CD4-positive, alpha-beta T cell (primary cell): ENCODE measurements at regions not wholly inside any gene's neighbourhood (a gene's known extent, or its start where the extent isn't known, plus 50 kb on each side); places are given as distances from the start of the nearest gene placed in this dataset.
A peak's percentile ranks its signal among the peaks of the same experiment; 100 is the strongest.

Source experiments
- ATAC-seq: fragments of 200-7000 bp; cut with Tn5 transposase; one replicate; pipeline ENCODE4 v1.10.0; 2022; ENCODE audit warnings: mild to moderate bottlenecking; ENCODE audit not compliant: poor library complexity
- CTCF ChIA-PET: fragments of 350-600 bp; sonication (Branson Sonifier 250); formaldehyde crosslinking; loops from one replicate; lab custom pipeline; 2021; ENCODE audit warnings: antibody characterized with exemption, inconsistent platforms; lab: Charles Lee
- POLR2A ChIA-PET: fragments of 350-600 bp; sonication (Branson Sonifier 250); formaldehyde crosslinking; loops from one replicate; lab custom pipeline; 2021; ENCODE audit warnings: antibody characterized with exemption, inconsistent platforms; lab: Charles Lee
- DNase-seq, 14 experiments: peaks; one replicate each; pipeline ENCODE4 v3.0.0-alpha.2; 2013 to 2020; ENCODE audit warnings: mixed read lengths in 2 of 14
- H3K27ac ChIP-seq, 2 donors: one replicate each; pipeline versions ENCODE4 v1.5.1 to v1.7.0; 2013; ENCODE audit warnings: low read length in 2 of 2, low read depth in 1 of 2, mild to moderate bottlenecking in 1 of 2
- H3K27me3 ChIP-seq, 2 experiments: 1 replicate in 1 of 2; 2 replicates in 1 of 2; pipeline versions ENCODE4 v1.6.1 to v1.7.0; 2013; ENCODE audit warnings: low read length in 2 of 2, control low read depth in 1 of 2, mild to moderate bottlenecking in 1 of 2, moderate library complexity in 1 of 2; ENCODE audit not compliant: insufficient read depth in 2 of 2, control insufficient read depth in 1 of 2
- H3K36me3 ChIP-seq: one replicate; pipeline ENCODE4 v1.6.1; 2013; ENCODE audit warnings: low read length, control low read depth; ENCODE audit not compliant: insufficient read depth
- H3K4me1 ChIP-seq: one replicate; pipeline ENCODE4 v1.6.1; 2013; ENCODE audit warnings: low read length, control low read depth; ENCODE audit not compliant: insufficient read depth
- H3K4me3 ChIP-seq: one replicate; pipeline ENCODE4 v1.5.1; 2013; ENCODE audit warnings: mild to moderate bottlenecking, low read length, moderate library complexity
- H3K9me3 ChIP-seq, 2 experiments: 1 replicate in 1 of 2; 2 replicates in 1 of 2; pipeline versions ENCODE4 v1.6.1 to v1.7.0; 2013; ENCODE audit warnings: low read length in 2 of 2, mild to moderate bottlenecking in 2 of 2, control low read depth in 1 of 2, moderate library complexity in 1 of 2; ENCODE audit not compliant: control insufficient read depth in 1 of 2, insufficient read depth in 1 of 2
- H3K27ac Mint-ChIP-seq: one replicate; pipeline ENCODE4 v1.8.0; 2020; ENCODE audit warnings: mixed read lengths
- H3K27me3 Mint-ChIP-seq: one replicate; pipeline ENCODE4 v1.8.0; 2021; ENCODE audit warnings: mixed read lengths
- H3K36me3 Mint-ChIP-seq: one replicate; pipeline ENCODE4 v1.8.0; 2021; ENCODE audit warnings: low read depth, mixed read lengths
- H3K4me1 Mint-ChIP-seq: one replicate; pipeline ENCODE4 v1.8.0; 2021; ENCODE audit warnings: low read depth, mixed read lengths
- H3K4me3 Mint-ChIP-seq: one replicate; pipeline ENCODE4 v1.8.0; 2020; ENCODE audit warnings: mild to moderate bottlenecking, mixed read lengths
- H3K9me3 Mint-ChIP-seq: one replicate; pipeline ENCODE4 v1.8.0; 2020; ENCODE audit warnings: mixed read lengths
- CTCF ChIP-seq: fragments of 200-600 bp; IDR thresholded peaks from one replicate; pipeline ENCODE4 v1.8.0; 2022; ENCODE audit warnings: antibody characterized with exemption, mild to moderate bottlenecking
- intact Hi-C, 2 experiments: fragments of 100-400 bp; cut with DNase I in 1 of 2; cut with micrococcal nuclease in 1 of 2; formaldehyde crosslinking; loops; one replicate each; pipeline versions ENCODE4 v1.15.1 to v1.9.0; 2023 to 2025; cut with DNase I, micrococcal nuclease

GRCh38 chr21:26776310-26777021 lies 68.7 kb downstream of the ADAMTS1 start:
- Histone ChIP-seq H3K36me3 (no peaks in the 10 kb centered on the region), H3K4me3 (no peak overlapping the region), H3K9me3 (no peaks in the 10 kb centered on the region), H3K4me1 (no peaks in the 10 kb centered on the region), H3K27me3 (no peaks in the 10 kb centered on the region), H3K27ac (no peak overlapping the region)
- ATAC-seq (no peak), DNase-seq (no peak)
- H3K27me3 Mint-ChIP-seq: peaks cover 8% of the 10 kb centered on the region
- H3K9me3 Mint-ChIP-seq: no peaks in the 10 kb centered on the region
- no peak overlapping the region for H3K4me3 Mint-ChIP-seq
- no peaks in the 10 kb centered on the region for H3K36me3 Mint-ChIP-seq
- POLR2A ChIA-PET: no interaction called here
- intact Hi-C loops: no loop called here
- TF ChIP-seq CTCF: no peak
- CTCF ChIA-PET: no interaction called here
- no peaks in the 10 kb centered on the region for H3K4me1 Mint-ChIP-seq
- no peak overlapping the region for H3K27ac Mint-ChIP-seq

- Histone ChIP-seq H3K4me3 (no peak overlapping the region), H3K9me3 (no peaks in the 10 kb centered on the region), H3K27ac (no peak overlapping the region), H3K4me1 (no peaks in the 10 kb centered on the region), H3K36me3 (no peaks in the 10 kb centered on the region), H3K27me3 (no peaks in the 10 kb centered on the region)
- DNase-seq: no peak
- Mint-ChIP-seq H3K27me3 (peaks cover 8% of the 10 kb centered on the region), H3K36me3 (no peaks in the 10 kb centered on the region), H3K27ac (no peak overlapping the region), H3K9me3 (no peaks in the 10 kb centered on the region), H3K4me3 (no peak overlapping the region), H3K4me1 (no peaks in the 10 kb centered on the region)
- no peak for ATAC-seq
- TF ChIP-seq CTCF: no peak
- intact Hi-C loops: no loop called here
- ChIA-PET CTCF (interaction anchor here (0.7 kb wide), 1 partner anchor 1824 kb away, joined by 3 read pairs; no protein-coding TSS in a partner anchor), POLR2A (no interaction called here)
Observed at GRCh38 chr21:26773058-26773457, 72.2 kb downstream of the ADAMTS1 start.

- ATAC-seq (no peak), DNase-seq (peak in 3 of 14 experiments; percentile 3 to 13 (median 10))
- POLR2A ChIA-PET: no interaction called here
- H3K27me3 Mint-ChIP-seq: no peaks in the 10 kb centered on the region
- H3K27ac Mint-ChIP-seq: no peak overlapping the region
- Histone ChIP-seq H3K9me3 (no peaks in the 10 kb centered on the region), H3K4me1 (no peaks in the 10 kb centered on the region), H3K4me3 (no peak overlapping the region), H3K36me3 (no peaks in the 10 kb centered on the region), H3K27me3 (no peaks in the 10 kb centered on the region), H3K27ac (no peak overlapping the region)
- intact Hi-C loops: no loop called here
- H3K4me1 Mint-ChIP-seq: no peaks in the 10 kb centered on the region
- H3K4me3 Mint-ChIP-seq: no peak overlapping the region
- H3K36me3 Mint-ChIP-seq: no peaks in the 10 kb centered on the region
- H3K9me3 Mint-ChIP-seq: no peaks in the 10 kb centered on the region
- CTCF ChIA-PET: interaction anchor here (1.4 kb wide), 1 partner anchor 1976 kb away, joined by 3 read pairs; no protein-coding TSS in a partner anchor
- no peak for TF ChIP-seq CTCF
Observed at GRCh38 chr21:26769613-26770188, 75.5 kb downstream of the ADAMTS1 start.
